ENCODE measurements at regions not wholly inside any gene's neighbourhood (a gene's known extent, or its start where the extent isn't known, plus 50 kb on each side); places are given as distances from the start of the nearest gene placed in this dataset.

DNA sequence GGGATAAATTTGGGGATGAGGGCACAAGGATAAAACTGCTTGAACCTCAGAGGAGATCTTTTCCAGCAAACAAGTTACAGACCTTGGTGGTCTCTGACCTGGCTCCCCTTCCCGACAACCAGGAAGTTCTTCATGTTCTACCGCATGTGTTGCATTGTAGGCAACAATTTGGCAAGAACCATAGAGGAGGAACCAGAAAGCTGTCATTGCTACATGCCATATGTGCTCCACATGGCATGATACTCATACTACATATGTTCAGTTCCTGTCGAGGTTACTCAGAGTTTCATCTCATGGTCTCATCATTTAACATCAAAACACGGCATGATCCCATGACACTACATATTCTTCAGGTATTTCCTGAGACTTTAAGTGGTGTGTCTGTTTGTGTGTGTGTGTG is 235.9 kb downstream of the OR13H1 start:
- no peak for DNase-seq

DNA sequence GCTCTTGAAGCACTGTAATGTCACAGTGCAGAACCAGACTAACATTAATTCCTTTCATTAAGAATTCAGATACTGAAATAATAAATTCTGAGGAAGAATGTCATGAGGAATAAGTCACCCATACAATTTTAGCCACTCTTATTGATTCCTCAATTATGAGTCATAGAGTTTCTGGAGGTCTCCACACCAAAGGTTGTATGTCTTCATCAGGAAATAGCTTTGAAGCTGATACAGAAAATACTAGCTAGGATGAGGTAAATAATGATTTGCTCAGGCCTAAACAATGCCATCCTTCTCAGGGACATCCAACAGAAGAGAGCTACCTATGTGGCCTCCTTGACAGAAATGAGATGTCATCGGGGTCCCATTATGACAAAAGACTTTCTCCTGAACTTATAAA is 238.8 kb downstream of the OR13H1 start:
- no peak for DNase-seq

DNA sequence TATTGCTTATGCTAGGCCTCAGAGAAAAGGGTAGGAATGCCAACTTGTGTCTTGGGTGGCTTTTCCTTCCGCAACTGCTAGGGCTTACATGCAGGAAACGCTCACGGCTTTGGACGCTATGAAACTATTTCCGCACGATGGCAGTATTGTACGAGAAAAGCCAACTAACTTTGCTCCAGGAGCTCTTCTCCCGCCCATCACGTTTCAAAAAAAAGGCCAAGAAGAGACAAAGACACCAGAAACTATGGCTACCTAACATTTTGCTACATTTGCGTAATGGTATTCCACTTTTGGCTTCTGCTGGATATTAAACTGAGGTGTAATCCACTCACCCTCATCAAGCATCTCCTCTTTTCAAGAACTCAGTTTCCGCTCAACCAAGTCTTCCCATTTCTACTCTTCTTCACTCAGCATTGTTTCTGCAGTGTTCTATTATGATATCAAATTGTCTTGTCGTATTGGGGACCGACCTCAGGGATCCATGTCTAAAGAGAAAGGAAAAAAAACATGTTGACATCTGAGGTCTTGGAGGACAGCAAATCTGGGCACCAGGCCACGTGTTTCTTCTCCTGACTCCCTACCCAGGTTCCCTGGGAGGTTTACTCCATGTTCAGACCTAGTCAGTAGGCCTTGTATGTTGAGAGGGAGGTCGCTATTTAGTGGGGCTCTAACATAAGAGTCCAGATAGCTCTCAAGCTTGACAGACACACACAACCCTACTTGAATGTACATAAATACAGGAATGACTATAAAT is 239.4 kb upstream of the STK26 start:
- no peak for DNase-seq

DNA sequence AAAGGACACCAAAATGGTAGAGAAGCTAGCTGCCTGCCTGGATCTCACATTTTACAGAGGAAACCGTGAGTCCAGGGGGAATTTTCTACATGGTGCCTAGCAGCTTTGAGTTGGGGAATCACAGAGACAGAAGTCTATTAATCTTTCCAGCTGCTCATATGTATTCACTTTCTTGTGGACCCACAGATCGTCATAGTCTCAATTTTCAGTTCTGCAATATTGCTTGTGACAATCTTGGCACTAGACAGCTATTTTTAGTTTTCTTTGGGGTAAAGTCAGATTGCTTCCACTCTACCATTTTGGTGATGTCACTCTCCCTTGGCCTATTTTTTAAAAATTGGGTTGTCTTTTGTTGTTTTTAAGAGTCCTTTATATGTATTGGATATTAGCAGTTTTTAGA is 233.4 kb upstream of the STK26 start:
- no peak for DNase-seq

DNA sequence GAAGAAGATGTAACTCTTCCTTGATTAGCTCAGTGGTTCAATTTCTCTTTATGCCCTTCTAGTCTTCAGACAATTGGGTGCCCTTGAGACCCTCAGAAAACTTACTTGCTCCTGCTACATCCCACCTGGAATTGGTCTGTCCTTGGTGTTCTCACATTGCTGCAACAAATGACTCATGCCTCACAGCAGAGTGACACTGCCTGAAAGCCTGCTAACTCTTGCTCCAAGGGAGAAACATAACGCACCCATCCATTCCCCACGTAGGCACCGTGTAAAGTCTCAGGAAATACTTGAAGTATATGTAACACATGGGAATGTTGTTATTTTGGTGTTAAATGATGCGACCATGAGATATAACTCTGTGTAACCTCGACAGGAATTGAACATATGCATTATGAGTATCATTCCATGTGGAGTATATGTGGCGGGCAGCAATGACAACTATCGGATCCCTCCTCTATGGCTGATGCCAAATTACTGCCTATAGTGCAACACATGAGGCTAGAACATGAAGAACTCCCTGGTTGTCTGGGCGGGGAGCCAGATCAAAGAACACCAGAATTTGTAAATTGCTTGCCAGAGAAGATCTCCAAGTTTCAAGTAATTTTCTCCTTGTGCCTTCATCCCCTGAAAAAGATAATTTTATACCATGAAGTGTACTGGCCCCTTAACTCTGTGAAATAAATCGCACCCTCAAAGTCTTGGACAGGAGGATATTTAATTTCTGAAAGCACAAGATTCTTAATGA is 231.3 kb upstream of the STK26 start:
- no peak for DNase-seq

- no peak for DNase-seq
Observed at GRCh38 chrX:131792356-131792749, 230.7 kb upstream of the STK26 start.

- DNase-seq = no peak
Observed at GRCh38 chrX:131792789-131793462, 230.2 kb upstream of the STK26 start.

DNA sequence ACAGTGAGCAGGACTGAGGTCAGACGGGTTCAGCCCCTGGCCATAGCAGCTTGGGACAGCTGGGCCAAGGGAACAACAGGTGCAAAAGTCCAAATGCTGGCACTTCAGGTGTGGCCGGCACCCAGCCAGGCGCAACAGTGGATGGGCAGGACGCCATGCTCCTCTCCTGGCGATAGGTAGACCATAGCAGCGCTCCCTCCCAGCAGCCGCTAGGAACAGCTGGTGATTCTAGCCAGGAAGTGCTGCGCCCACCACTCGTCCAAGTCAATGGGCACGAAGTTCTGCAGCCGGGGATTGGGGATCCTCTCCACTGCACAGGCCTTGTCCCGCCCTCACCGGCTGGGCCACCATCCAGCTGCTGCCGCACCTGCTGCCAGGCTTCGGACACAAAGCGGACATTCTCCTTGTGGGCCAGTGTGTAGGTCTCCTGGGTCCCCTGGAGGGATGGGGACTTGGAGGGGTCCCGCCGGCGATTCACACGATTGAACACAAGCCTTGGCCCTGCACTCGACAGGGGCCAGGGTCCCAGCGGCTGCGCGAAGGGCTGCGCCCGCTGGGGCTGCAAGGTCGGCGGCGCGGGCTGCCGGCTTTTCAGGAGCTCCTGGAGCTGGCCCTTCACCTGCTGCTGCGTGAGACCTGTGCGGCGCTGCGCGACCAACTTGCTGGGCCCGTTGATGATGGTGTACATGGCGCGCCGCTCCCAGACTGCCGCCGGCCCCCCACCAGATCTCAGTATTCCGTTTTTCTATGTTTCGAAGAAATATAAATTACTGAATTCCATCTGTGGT is 227.5 kb upstream of the STK26 start:
- no peak for DNase-seq

DNA sequence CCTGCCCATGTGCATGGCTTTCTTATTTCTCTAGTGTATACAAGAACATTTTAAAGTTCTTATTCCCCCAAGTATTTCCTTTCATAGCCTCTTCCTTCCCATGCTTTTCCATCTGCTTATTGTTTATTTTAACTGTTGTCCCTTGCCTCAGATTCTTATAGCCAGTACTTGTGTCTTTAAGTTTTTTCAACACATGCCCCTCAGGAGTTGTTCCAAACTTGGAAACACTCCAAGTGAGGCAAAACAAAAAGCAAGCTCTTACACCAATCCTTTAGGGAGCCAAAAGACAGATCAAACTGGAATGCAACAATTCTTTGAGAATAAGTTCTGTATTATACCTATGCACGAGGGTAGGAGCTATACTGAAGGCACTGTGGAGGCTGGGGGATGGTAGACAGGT is 222.0 kb upstream of the STK26 start:
- no peak for DNase-seq

GRCh38 chrX:131801911-131802310 is 221.2 kb upstream of the STK26 start:
- no peak for DNase-seq

- DNase-seq = peak; percentile 29 to 33
Observed at GRCh38 chrX:131802836-131803626, 220.1 kb upstream of the STK26 start.

DNA sequence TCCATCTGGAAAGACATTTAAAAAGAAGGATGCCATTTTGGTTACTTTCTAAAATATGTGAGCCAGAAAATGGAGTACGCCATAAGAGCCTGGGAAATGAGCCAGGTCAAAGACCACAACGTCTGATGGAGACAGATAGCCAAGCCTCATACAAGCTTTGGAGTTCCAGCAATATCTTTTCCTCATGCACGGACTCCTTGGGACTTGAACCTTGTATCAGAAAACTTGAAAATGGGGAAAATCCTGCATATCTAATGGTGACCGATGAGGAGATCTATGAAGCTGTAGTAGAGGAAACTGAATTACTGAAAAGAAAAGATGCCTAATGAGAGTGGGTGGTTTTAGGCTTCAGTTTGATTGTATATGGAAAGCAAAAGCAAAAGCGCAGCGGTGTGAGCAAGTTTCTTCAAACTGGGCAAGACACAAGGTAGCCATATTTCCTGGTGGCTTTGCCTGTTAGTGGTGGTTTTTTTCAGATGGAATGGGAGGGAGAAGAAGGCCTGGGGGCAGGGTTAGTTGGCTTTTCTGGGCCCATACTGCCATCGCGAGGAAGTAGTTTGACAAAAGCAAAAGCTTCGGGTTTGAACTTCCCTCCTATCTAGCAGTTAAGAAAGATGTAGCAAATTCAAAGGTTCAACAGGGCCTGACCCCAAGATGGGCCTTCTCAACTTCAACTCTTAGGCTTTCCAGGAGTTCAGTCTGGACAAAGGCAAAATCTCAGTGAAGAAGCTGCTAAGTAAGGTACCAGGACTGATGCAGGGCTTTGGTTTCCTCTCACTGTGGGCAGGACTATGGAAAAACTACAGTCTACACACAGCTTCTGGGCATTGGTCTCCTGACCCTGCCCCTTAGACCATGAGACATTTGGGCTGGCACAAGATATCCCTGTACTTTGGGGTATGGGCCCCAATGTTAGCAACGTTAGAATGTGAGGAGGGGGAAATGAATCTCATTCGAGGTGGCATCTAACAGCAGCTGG is 210.0 kb upstream of the STK26 start:
- DNase-seq = peak; percentile 59 to 66

DNA sequence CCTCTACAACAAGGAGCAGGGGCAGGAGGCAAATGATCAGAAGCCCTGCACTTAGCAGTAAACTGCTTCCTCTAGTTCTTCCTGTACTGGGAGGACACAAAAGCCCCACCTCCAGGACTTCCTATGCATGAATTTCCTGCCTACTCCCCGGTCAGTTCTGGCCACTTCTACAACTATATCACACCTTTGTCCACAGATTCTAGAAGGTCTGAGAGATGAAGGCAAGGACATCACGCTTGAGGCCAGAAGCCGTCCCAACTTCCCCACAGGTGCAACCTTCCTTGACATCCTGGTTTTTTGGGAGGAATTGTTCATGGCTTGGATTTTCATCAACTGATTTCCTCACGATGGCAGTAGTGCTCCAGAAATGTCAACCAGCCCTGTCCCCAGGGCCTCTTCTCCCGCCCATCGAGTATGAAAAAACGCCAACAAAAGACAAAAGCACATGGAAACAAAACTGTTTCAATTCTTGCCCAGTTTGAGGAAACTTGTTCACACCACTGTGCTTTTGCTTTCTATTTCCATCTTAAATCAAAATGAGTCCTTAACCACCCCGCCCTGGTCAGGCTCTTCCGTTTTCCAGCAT is 206.5 kb upstream of the STK26 start:
- DNase-seq = peak; percentile 59 to 67

DNA sequence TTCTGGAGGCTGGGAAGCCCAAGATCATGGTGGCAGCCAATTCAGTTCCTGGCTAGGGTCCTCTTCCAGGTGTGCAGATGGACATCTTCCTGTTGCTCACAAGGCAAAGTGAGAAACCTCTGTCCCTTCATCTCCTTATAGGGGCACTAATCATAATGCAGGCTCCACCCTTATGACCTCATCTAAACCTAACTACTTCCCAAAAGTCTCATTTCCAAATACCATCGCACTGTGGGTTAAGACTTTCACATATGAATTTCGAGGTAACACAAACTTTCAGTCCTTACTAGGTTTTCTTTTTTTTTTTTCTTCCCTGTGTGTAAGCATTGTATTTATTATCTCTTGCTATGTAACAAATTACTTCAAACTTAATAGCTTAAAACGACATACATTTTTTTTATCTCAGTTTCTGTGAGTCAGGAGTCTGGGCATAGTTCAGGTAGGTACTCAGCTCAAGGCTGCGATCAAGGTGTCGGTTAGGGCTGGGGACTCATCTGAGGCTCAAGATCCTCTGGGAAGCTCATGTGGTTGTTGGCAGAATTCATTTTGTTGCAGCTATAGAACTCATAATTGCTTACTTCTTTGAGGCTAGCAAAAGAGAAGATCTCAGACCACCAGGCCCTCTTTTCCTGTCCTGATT is 204.7 kb upstream of the STK26 start:
- no peak for DNase-seq

DNA sequence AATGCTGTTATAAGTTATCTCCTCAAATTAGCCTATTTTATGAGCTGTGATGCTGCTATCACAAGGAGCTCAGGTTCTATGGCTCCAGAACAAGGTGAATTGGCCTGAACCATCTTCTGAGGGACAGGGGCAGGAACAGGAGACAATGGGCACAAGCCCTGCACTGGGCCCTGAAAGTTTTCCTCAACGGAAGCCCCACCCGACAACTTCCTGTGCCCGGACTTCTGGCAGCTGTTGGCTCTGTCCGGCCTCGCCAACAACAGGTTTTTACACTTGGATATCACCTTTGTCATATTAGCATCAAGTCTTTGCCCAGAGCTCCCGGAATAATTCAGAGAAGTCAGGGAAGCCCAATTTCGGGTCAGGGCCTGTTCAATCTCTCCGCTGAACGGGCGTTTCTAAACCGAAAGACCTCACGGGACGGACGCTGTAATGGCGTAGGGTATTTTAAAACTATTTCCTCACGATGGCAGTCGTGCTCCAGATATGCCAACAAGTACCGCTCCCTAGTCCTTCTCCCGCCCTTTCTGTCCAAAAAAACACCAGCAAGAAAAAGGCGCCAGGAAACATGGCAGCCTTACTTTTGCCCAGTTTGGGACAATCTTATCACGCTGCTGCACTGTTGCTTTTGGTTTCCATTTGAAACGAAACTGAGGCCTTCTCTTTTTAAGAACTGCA is 201.0 kb upstream of the STK26 start:
- DNase-seq = no peak

- DNase-seq = no peak
Observed at GRCh38 chrX:131826572-131826971, 196.5 kb upstream of the STK26 start.

- peak in 1 of 2 experiments; percentile 59 for DNase-seq
Observed at GRCh38 chrX:131827935-131828334, 195.2 kb upstream of the STK26 start.

DNA sequence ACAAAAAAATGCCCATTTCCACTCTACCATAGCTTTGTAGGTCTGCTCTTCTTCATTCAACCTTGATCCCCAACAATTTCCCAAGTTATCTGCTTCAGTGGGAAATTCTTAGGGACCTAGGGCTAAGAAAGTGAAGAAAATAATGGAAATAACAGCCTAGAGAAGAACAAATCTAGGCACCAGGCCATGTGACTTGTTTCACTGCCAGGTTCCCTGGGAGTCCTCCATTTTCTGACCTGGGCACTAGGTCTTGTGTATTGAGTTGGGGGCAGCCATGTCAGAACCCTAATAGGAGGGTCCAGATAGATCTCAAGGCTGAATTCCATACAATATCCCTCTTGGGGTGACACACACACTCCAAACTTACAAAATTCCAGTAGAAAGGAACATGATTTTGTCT is 194.6 kb upstream of the STK26 start:
- DNase-seq = no peak

GRCh38 chrX:131830400-131831184 is 192.5 kb upstream of the STK26 start:
- DNase-seq = peak; percentile 57 to 64
